T-helper 2 cell treated with Interferon-gamma antibody and Interleukin-4, amounts not matched to agents 100 ng/mL and 5 ng/mL, for 36 hours (primary cell): ENCODE measurements at regions not wholly inside any gene's neighbourhood (a gene's known extent, or its start where the extent isn't known, plus 50 kb on each side); places are given as distances from the start of the nearest gene placed in this dataset.

Experiments used
- intact Hi-C: fragments of 100-400 bp; cut with micrococcal nuclease; formaldehyde crosslinking; loops from one replicate; pipeline ENCODE4 v1.15.1; 2023

DNA sequence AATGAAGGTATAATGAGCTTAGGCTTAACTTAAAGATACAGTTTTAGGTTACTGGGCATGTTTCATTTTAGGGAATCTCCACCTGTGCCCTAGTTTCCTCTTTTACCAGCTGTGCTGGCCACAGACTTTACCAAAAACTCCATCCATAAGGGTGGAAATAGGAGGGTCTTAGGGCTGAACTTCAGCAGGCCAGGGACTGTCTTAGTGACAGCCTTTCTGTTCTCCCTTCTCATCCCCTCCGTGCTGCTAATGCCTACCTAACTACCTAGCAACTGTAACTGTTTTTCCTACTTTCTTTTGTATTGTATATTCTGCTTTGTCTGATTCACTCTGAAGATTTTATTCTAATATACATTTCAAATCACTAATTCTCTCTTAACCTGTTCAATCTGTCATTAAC is 1375.3 kb downstream of the PCDH18 start:
- intact Hi-C loops, result no loop called here

DNA sequence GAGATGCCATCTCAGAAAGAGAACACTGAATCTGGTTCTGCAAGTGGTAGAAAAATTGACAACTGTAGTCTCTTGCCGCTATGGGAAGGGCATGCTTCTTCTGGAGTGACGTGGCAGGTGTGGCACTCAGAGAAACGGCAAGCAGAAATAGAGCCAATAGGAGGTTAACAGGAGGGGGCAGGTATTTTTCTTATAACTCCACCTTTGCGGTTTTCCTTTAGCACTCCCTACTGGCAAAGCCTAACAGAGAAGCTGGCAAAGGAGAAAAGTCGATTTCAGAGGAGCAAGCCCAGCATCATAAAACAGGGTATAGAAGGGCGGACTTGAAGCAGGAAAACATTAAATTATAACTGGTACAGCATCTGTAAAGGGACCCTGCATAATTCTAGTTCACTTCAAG is 1382.2 kb downstream of the PCDH18 start:
- intact Hi-C loops, result no loop called here

DNA sequence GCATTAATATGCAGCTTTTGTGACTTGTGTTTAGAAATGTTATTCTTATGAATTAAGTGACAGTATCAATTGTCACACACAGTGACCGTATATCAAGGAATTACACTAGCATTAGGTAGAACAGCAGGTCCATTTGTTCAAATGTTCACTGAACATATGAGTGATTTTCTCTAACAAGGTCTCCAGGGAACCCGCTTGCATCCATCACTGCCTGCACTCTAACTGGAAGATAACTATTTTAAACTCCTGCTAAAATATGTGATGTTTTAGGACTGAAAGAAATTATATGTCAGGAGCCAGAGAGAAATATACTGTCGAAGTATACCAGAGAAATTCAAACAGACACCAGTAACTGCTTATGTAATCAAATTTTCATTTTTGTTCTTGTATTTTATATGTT is 1395.7 kb downstream of the PCDH18 start:
- intact Hi-C loops, result no loop called here

DNA sequence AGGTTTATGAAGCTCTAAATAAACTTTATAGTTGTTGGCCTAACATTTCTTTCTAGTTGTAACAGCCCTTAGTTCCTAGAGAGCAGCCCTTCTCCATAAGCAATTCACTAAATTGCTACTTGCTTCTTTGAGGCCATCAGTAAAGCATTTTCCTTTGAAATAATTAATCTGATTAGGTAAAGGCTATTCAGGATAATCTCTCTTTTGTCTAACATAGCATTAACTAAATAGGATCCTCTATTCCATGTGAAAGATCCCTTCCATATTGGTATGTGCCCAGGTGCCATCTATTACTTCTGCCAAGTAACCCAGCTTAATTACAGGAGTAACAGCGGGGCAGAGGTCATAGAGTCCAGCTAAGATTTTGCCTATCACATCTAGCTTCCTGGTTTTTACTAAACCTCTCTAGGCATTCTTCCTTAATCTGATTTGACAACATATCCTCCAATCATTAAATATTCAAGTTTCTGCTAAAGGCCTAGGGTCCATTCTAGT is 1408.0 kb downstream of the PCDH18 start:
- intact Hi-C loops, result no loop called here

DNA sequence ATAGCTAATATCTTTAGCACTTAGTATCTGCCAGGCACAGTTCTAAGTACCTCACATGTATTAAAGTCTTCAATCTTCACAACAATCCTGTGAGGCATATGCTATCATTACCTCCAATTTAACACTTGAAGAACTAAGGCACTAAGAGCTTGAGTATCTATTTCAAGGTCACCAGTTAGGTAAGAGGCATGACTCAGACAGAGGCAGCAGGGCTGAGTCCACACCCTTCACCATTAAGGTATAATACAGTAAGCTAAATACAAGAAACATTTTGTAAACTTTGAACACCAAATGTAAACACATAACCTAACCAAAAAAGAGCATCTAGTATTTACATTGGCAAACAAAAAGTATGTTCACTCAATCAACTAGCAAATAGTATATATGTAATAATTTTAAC is 1410.9 kb downstream of the PCDH18 start:
- intact Hi-C loops, result no loop called here

DNA sequence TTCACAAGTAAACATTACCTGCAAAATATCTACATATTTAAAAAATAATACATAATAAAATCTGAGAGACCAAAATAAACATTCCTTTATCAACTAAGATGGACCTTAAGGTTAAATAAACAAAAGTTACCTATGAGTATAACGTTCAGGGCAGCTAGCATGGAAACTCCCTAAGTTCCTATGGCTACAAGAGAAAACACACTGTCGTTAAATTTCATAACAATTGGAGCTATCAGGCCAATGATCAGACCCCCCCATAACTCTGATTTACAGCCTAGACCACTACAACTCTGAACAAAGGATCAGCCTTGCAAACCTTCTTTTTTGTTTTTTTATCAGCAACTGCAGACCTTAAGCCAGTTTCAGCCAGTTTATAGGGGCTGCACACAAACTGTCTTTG is 1418.4 kb downstream of the PCDH18 start:
- intact Hi-C loops, result no loop called here

DNA sequence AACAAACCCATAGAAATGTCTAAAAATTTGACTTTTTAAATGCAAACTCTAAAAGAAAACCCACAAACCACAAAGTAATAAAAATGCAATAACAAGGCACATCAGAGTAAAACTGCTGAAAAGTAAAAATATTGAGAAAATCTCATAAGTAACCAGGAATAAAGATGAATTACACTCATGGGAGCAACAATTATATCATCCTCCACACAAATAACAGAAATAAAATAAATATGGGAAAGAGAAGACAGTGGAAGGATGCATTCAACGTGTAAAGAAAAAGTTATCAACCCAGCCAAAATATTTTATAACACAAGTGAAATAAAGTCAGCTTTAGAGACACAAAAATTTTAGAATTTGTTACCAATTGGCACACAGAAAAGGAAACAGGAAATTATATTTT is 1420.2 kb downstream of the PCDH18 start:
- intact Hi-C loops, result no loop called here

DNA sequence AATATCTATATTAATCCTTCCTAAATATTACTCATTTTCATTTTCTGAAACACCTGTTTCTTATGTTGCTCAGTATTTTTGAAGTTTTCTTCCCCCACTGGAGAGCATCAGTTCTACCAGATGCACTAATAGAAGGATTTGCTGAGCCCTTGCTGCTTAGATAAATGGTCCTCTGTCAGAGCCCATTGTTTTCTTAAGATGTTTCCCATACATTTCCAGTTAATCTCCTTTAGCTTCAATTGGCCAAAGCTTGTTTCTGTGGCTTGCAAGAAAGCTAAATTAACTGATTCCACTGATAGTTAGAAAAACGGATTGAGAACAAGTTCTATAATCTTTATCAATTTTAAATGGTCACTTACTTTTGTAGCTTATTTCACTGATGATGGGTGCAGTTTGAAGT is 1425.5 kb downstream of the PCDH18 start:
- intact Hi-C loops, result no loop called here

DNA sequence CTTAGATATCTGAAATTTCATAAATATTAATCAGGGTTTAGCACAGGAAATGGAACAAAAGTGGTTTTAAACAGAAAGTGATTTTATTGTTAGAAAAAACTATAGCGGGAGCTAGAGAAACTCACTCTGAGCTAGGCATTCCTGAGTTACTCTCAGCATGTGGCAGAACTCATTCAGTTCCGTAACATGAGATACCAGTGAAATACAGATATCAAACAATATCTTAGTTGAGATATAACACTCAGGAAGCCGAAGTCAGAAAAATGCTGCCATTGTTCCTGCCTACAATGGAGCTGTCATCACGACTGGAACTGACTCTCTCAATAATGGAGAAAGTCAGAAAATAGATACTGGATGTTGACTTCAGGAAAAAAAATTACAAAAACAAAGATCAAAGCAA is 1428.7 kb downstream of the PCDH18 start:
- intact Hi-C loops, result no loop called here

DNA sequence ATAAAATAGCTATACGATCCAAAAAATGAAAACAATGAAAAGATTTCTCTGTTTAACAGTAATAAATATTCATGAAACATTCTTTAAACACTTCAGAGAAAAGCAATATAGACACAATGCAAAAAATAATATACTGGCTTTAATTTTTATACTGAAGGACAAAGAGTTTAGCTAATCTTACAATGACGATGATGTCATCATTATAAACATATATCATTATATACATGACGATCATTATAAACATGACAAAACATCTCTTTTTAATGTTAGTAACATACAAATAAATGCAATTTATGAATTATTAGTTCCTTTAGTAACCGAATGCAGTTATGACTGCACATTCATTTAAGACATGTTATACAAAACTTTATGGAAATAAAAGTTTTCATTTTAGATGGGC is 1434.6 kb downstream of the PCDH18 start:
- intact Hi-C loops, result no loop called here

DNA sequence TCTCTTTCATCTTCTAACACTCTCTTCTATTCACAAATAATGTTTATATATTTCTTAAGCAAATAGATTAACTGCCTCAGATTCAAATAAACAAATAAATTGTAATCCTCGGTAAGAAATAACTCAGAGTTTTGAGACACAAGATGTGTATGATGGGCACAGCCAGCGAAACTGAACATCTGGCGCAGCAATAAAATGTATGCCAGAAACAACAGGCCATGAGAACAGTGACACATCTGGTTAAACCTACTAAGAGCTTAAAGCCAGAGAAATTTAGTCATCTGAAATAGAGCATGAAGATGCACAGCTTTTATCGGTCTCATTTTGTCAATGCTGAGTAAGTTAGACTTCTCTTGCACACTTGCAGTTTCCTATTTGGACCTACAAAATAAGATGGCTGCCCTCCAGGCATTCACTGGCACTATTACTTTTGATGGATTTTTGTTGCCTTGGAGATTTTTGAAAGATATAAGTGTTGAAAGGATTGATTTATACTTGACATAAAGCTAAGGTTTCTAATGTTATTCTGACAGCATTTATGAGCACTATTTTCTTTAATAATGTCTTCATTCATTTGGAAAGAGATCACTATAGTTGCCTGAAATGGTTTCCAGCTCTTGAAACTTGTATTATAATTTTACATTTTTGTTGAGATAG is 1444.0 kb downstream of the PCDH18 start:
- intact Hi-C loops, result no loop called here

DNA sequence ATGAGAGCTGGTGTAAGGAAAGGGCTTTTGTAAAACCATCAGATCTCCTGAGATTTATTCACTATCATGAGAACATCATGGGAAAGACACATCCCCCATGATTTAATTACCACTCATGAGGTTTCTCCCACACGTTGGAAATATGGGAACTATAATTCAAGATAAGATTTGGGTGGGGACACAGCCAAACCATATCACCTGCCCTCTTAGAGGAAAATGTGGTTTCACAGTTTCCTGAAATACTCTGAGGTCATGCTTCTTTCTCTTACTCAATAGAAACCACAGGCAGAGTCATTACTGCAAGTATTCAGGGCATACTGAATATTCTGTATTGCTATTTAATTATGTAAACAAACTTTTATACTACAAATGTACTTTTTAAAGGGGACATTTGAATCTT is 1453.3 kb downstream of the PCDH18 start:
- intact Hi-C loops, result no loop called here

DNA sequence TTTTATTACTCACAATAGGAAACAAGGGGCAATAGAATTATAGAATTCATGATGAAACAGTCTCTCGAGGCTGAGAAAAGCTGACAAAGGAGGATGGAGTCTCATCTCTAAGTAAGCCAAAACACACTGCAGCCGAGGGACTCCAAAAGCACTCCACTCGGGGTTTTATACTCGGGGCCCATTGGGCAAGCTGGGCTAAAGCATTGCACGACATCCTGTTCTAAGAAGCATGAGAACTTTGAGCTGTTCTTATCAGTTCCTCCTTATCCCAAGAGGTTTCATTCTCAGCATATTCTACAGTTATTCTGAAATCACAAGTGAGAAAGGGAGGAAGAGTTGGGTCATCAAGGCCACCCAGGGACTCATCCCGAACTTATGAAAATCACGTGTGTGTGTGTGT is 1475.5 kb downstream of the PCDH18 start:
- intact Hi-C loops, result no loop called here

DNA sequence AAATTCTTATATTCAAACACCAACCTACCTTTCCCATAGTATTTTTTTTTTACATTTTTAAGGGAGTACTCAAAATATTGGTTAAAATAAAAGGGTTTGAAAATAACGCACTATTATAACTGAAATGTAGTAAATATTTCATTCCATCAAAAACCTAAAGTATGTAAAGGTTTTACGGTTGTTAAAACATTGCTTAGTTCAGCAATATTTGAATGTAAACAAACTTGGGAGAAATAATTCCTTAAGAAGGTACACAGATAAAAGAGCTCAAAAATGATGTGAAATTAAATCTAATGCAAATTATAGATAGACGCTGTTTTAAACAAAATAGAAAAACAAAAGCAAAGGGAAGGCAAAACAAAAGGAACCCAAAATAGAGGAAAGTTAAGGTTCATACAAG is 1476.9 kb downstream of the PCDH18 start:
- intact Hi-C loops, result no loop called here

DNA sequence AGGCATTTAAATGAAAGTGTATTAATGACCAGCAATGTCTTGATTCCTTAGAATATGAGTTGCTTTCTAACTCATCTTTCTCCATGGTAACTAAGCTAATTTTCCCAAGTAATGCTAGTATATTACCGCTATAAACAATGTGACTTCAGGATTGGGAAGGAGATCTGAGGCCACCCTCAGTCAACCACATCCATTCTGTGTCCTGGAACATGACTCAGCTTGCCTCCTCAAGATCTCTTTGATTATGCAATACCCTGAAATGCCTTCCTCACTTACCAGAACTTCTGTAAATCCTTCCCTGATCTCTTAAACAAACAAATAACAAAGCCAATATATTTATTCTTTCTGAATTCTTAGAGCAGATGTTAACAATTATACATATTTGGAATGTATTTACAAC is 1495.5 kb downstream of the PCDH18 start:
- intact Hi-C loops, result no loop called here

DNA sequence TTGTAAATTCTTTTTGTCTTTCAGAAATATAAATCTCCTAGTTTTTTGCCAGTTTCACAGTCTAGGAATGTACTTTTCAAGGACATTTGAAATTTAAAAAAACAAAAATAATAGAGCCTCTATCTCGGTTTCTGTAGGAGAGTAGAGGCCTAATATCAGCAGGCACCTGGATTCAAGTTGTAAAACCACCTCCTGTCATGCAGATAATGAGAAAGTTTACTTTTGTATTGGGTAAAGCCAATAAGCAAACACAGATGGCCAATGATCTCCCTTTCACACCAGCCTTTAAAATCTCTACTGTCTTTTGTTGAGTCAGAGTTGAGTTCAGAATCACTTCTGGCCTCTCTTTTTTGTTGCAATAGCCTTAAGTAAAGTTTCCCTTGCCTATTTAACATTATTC is 1499.9 kb downstream of the PCDH18 start:
- intact Hi-C loops, result no loop called here

DNA sequence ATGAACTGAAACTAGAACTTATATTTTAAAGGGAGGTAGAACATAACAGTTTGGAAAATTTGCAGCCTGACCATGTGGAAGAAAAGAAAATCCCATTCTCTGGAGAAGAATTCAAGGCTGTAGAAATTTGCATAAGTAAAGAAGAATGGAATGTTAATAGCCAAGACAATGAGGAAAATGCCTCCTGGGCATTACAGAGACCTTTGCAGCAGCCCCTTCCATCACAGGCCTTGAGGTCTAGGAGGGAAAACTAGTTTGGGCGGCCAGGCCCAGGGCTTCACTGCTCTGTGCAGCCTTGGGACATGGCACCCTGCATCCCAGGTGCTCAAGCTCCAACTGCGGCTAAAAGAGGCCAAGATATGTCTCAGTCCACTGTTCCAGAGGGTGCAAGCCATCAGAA is 1506.8 kb downstream of the PCDH18 start:
- intact Hi-C loops, result no loop called here

DNA sequence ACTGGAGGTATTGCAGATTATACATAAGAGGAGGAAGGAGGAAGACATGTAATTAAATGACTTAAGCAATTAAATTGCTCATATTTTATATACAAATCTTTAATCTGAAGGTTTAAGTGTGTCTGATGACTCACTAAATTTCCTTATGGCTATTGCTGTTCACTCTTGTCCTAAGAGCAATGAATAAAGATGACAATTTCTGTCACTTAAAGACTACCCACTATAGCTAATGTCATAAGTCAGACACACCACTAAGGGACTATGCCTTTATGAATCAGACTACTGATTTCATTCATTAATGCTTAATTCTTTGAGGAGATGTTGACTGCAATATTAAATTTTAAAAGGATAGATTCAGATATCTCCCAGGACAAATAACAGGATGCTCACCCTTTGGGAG is 1514.7 kb downstream of the PCDH18 start:
- intact Hi-C loops, result no loop called here

DNA sequence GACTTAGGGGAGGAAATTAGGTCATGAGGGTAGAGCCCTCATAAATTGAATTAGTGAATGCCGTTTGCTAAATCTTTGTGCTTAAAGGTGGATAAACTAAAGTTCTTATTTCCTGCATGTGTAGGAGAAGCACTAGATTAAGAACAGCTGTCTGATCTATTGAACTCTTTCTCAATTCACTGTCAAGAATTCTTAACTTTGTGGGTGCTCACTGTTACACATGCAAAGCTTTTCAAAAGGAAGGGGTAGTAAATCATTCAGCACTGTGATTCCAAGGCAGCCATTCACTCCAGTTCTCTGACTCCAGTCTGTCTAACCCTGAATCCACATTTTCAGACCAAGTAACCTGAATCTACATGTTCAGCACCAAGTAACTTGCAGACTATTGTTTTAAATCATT is 1520.1 kb downstream of the PCDH18 start:
- intact Hi-C loops, result no loop called here

DNA sequence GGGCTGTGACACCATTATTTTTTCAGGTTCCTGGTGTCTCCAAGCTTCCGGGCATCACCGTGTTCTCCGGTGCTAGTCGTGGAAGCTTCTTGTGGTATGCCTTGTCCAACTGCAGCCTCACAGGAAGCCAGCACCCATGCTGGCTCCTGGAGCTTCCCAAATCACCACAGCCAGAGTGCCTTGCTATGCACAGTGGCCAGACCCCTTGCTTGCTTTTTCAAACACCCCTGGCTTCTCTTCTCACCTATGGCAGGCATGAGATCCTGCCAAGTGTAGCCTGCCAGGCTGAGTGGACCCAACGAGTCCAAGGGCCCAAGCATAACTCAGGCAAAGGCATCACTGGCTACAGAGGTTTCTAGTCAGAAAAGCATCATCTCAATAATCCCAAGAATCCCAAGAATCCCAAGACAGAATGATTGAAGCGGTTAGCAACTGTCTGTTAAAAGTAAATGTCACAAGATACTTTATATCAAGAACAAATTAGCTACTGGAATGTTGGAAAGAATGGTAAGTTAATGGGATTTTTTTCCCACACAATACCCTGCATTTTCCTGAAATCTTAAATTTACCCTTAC is 1522.9 kb downstream of the PCDH18 start:
- intact Hi-C loops, result no loop called here

DNA sequence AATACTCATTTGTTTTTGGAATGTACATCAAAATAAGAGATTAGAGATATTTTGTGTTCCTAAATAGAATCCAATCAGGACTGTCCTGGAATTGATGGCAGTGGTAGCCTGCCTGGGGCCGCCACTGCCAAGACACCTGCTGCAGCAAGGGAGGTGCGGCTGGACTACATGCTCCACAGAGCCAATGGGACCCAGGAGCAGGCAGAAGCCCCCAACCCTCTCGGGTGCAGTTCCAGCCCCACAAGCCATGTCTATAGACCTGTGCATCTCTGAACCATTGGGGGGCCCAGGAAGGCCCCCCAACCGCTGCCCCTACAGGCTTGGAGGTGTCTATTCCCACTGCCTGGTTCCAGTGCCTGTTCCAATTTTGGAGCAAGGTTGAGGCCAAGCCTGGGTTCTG is 1524.3 kb downstream of the PCDH18 start:
- intact Hi-C loops, result no loop called here

DNA sequence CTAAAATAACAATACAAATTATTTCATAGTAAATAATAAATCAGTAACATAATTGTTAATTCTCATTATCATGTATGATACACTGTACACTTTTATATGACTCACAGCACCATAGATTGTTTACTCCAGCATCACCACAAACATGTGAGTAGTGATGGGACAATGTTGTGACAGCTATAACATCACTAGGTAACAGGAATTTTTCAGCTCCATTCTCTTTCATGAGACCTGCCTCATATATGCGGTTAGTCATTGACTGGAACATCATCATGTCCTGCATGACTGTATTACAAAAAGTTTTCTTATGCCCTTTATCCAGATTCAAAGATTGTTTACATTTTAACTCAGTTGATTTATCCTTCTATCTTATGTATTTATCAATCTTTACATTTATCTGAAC is 1530.0 kb downstream of the PCDH18 start:
- intact Hi-C loops, result no loop called here

DNA sequence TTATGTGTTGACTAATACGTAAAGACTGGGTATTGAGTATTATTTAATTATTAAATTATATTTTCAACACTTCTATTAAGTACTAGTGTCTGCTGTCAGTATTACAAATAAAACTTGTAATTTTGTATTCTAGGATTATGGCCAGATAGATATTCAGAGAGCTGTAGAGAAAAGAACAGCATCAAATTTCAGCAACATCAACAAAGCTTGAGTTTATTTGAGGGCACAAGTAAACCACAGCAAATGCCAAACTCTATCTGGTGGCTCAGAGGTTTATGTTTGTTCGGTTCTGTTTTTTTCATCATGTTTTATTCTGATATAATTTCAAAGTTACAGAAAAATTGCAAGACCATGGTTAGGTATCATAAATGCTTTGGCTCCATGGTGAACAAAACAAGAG is 1530.5 kb downstream of the PCDH18 start:
- intact Hi-C loops, result no loop called here

DNA sequence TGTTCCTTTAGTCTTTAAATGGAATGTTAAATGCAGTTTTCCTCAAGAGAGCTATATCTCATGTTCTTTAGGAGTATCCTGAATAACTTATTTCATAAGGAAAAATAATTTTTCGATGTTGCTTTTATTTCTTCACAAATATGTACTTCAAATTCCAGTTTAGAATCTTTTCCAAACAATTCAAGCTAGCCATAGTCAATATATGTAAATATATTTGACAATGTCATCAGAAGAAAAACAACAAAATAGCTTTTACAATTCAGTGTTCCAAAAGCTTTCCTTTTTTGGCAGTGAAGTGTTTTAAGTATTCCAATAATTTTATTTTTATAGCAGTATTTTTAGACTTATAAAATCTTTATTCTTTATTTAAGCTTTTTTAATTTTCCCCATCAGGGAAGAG is 1532.0 kb downstream of the PCDH18 start:
- intact Hi-C loops, result no loop called here
